GM19023 (cell line): ENCODE measurements at regions not wholly inside any gene's neighbourhood (a gene's known extent, or its start where the extent isn't known, plus 50 kb on each side); places are given as distances from the start of the nearest gene placed in this dataset.
"Not testable (repeated sequence)": the region's sequence is repeated elsewhere in the genome, so short reads cannot be mapped to it uniquely, and the experiment has no call there.

Experiments used
- ATAC-seq: cut with Tn5 transposase; IDR thresholded peaks from one replicate; pipeline ENCODE4 v1.9.1; 2021; ENCODE audit warnings: mild to moderate bottlenecking, moderate library complexity; ENCODE audit not compliant: unreplicated experiment

- no peak for ATAC-seq
Observed at GRCh38 chr11:26896719-26897118, 97.2 kb upstream of the FIBIN start.

GRCh38 chr11:26898799-26899198 lies 95.1 kb upstream of the FIBIN start:
- ATAC-seq = no peak

GRCh38 chr11:26901162-26901561 lies 92.8 kb upstream of the FIBIN start:
- ATAC-seq = no peak

- ATAC-seq = no peak
Observed at GRCh38 chr11:26904132-26904531, 89.8 kb upstream of the FIBIN start.

- ATAC-seq = no peak
Observed at GRCh38 chr11:26904801-26905200, 89.1 kb upstream of the FIBIN start.

GRCh38 chr11:26905368-26905767 lies 88.5 kb upstream of the FIBIN start:
- ATAC-seq = no peak

GRCh38 chr11:26909515-26909914 lies 84.4 kb upstream of the FIBIN start:
- ATAC-seq = no peak

- ATAC-seq = no peak
Observed at GRCh38 chr11:26909991-26910591, 83.8 kb upstream of the FIBIN start.

- peak; percentile 81 for ATAC-seq
Observed at GRCh38 chr11:26914968-26915367, 78.9 kb upstream of the FIBIN start.

GRCh38 chr11:26916805-26917204 lies 77.1 kb upstream of the FIBIN start:
- ATAC-seq = no peak

GRCh38 chr11:26928582-26928981 lies 65.3 kb upstream of the FIBIN start:
- ATAC-seq = no peak

- no peak for ATAC-seq
Observed at GRCh38 chr11:26929806-26930517, 64.0 kb upstream of the FIBIN start.

GRCh38 chr11:26930518-26931247 lies 63.2 kb upstream of the FIBIN start:
- ATAC-seq = no peak

GRCh38 chr11:26931248-26931631 lies 62.7 kb upstream of the FIBIN start:
- ATAC-seq = no peak

- ATAC-seq = no peak
Observed at GRCh38 chr11:26931881-26932280, 62.0 kb upstream of the FIBIN start.

GRCh38 chr11:26936109-26936508 lies 57.8 kb upstream of the FIBIN start:
- ATAC-seq = no peak

GRCh38 chr11:26937386-26937785 lies 56.5 kb upstream of the FIBIN start:
- no peak for ATAC-seq

GRCh38 chr11:26940501-26940900 lies 53.4 kb upstream of the FIBIN start:
- not testable (repeated sequence) for ATAC-seq

GRCh38 chr11:26942356-26942755 lies 51.6 kb upstream of the FIBIN start:
- no peak for ATAC-seq

- no peak for ATAC-seq
Observed at GRCh38 chr11:26943636-26944035, 50.3 kb upstream of the FIBIN start.
